ENCODE measurements at regions not wholly inside any gene's neighbourhood (a gene's known extent, or its start where the extent isn't known, plus 50 kb on each side); places are given as distances from the start of the nearest gene placed in this dataset.

DNA sequence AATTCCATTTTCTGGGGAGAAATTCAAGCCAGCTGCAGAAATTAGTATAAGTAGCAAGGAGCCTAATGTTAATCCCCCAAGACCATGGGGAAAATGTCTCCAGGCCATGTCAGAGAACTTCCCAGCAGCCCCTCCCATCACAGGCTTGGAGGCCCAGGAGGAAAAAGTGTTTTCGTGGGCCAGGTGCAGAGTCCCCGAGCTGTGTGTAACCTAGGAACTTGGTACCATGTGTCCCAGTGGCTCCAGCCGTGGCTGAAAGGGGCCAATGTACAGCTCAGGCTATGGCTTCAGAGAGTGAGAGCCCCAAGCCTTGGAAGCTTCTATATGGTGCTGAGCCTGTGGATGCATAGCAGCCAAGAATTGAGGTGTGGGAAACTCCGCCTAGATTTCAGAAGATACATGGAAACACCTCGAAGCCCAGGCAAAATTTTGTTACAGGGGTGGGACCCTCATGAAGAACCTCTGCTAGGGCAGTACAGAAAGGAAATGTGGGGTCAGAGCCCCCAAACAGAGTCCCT lies 286.3 kb downstream of the MATN1 start (continued):
- TF ChIP-seq, protein P1, sequence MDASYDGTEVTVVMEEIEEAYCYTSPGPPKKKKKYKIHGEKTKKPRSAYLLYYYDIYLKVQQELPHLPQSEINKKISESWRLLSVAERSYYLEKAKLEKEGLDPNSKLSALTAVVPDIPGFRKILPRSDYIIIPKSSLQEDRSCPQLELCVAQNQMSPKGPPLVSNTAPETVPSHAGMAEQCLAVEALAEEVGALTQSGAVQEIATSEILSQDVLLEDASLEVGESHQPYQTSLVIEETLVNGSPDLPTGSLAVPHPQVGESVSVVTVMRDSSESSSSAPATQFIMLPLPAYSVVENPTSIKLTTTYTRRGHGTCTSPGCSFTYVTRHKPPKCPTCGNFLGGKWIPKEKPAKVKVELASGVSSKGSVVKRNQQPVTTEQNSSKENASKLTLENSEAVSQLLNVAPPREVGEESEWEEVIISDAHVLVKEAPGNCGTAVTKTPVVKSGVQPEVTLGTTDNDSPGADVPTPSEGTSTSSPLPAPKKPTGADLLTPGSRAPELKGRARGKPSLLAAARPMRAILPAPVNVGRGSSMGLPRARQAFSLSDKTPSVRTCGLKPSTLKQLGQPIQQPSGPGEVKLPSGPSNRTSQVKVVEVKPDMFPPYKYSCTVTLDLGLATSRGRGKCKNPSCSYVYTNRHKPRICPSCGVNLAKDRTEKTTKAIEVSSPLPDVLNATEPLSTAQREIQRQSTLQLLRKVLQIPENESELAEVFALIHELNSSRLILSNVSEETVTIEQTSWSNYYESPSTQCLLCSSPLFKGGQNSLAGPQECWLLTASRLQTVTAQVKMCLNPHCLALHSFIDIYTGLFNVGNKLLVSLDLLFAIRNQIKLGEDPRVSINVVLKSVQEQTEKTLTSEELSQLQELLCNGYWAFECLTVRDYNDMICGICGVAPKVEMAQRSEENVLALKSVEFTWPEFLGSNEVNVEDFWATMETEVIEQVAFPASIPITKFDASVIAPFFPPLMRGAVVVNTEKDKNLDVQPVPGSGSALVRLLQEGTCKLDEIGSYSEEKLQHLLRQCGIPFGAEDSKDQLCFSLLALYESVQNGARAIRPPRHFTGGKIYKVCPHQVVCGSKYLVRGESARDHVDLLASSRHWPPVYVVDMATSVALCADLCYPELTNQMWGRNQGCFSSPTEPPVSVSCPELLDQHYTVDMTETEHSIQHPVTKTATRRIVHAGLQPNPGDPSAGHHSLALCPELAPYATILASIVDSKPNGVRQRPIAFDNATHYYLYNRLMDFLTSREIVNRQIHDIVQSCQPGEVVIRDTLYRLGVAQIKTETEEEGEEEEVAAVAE (CRISPR knock-in tag; IDR thresholded peaks at IDR 0.05; ENCODE audit: borderline replicate concordance), result no peak
- TF ChIP-seq, protein P2, sequence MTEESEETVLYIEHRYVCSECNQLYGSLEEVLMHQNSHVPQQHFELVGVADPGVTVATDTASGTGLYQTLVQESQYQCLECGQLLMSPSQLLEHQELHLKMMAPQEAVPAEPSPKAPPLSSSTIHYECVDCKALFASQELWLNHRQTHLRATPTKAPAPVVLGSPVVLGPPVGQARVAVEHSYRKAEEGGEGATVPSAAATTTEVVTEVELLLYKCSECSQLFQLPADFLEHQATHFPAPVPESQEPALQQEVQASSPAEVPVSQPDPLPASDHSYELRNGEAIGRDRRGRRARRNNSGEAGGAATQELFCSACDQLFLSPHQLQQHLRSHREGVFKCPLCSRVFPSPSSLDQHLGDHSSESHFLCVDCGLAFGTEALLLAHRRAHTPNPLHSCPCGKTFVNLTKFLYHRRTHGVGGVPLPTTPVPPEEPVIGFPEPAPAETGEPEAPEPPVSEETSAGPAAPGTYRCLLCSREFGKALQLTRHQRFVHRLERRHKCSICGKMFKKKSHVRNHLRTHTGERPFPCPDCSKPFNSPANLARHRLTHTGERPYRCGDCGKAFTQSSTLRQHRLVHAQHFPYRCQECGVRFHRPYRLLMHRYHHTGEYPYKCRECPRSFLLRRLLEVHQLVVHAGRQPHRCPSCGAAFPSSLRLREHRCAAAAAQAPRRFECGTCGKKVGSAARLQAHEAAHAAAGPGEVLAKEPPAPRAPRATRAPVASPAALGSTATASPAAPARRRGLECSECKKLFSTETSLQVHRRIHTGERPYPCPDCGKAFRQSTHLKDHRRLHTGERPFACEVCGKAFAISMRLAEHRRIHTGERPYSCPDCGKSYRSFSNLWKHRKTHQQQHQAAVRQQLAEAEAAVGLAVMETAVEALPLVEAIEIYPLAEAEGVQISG (CRISPR knock-in tag; IDR thresholded peaks at IDR 0.05), result no peak
- TF ChIP-seq ZNF761 (CRISPR knock-in tag; conservative IDR thresholded peaks at IDR 0.05) (no peak), SIX1 (CRISPR knock-in tag; IDR thresholded peaks at IDR 0.05; ENCODE audit: borderline replicate concordance) (no peak)

DNA sequence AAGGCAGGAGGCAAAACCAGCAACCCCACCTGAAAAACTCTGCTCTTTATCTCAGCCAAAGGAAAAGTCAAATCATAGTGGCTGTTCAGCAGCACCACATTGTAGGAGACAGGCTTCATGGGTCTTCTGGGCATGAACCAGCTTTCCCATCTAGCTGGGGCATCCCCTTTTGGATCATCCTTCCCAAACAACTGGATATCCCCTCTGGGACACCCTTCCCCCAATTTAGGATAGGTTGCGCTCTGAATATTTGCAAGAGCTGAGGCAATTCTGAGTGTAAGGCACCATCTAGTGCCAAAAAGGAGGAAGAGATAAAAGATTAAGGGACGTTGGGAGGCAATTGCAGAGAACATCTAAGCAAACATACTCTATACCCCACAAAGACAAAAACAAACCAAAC lies 295.8 kb downstream of the MATN1 start:
- WGBS (ENCODE audit: low lambda C conversion rate), result 24% methylated on average over 2 of the region's 2 CpGs
- in situ Hi-C loops (cut with HindIII; ENCODE audit: extremely low pct_ligation_motif_present, low pct_unique_long_range_greater_than_20kb), result no loop called here
- no peaks in the 10 kb centered on the region for H4K20me1 ChIP-seq (ENCODE audit: insufficient read depth, low read length)
- H3K36me3 ChIP-seq (replicated peaks in 1 of 2; ENCODE audit: control insufficient read depth in 1 of 2, insufficient read depth in 2 of 2, low read length in 2 of 2), result no peaks in the 10 kb centered on the region
- BruUV-seq (replicated peaks), result no TSS peak
- ChIA-PET POLR2A (no interaction called here), CTCF (ENCODE audit: low intra/inter-chr PET ratio, low total read pairs) (no interaction called here)
- no peak for FAIRE-seq
- H3K27ac ChIP-seq (ENCODE audit: extremely low read length, insufficient read depth, low read length), result no peak overlapping the region
- H3K9me3 ChIP-seq (ENCODE audit: low read length), result no peaks in the 10 kb centered on the region
- H3K79me2 ChIP-seq (ENCODE audit: insufficient read depth, low read length), result no peaks in the 10 kb centered on the region
- DNase-seq (ENCODE audit: low spot score), result no peak
- H3K4me3 ChIP-seq (replicated peaks in 1 of 3; ENCODE audit: insufficient read depth in 1 of 3, low read depth in 2 of 3, low read length in 3 of 3), result no peak overlapping the region
- H3K27me3 ChIP-seq (ENCODE audit: control insufficient read depth in 1 of 2, insufficient read depth in 2 of 2, low read length in 2 of 2), result no peaks in the 10 kb centered on the region; a peak in 1 of 5 replicates
- no peak overlapping the region for H3K4me2 ChIP-seq (ENCODE audit: low read depth, low read length)
- no peak overlapping the region for H2AFZ ChIP-seq (ENCODE audit: low read length)
- no peak overlapping the region for H3K9ac ChIP-seq (ENCODE audit: insufficient read depth, low read depth, low read length)
- intact Hi-C loops (cut with micrococcal nuclease; ENCODE audit: unreplicated experiment), result no loop called here
- no peaks in the 10 kb centered on the region for H3K4me1 ChIP-seq (ENCODE audit: insufficient read depth, low read length)
- ATAC-seq, result no peak
- TF ChIP-seq, protein P3, sequence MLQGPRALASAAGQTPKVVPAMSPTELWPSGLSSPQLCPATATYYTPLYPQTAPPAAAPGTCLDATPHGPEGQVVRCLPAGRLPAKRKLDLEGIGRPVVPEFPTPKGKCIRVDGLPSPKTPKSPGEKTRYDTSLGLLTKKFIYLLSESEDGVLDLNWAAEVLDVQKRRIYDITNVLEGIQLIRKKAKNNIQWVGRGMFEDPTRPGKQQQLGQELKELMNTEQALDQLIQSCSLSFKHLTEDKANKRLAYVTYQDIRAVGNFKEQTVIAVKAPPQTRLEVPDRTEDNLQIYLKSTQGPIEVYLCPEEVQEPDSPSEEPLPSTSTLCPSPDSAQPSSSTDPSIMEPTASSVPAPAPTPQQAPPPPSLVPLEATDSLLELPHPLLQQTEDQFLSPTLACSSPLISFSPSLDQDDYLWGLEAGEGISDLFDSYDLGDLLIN (CRISPR knock-in tag; IDR thresholded peaks at IDR 0.05; ENCODE audit: borderline replicate concordance), result no peak
- TF ChIP-seq ONECUT2 (CRISPR knock-in tag; IDR thresholded peaks at IDR 0.05) (no peak), ZNF772 (CRISPR knock-in tag; IDR thresholded peaks at IDR 0.05) (no peak), REL (CRISPR knock-in tag; conservative IDR thresholded peaks at IDR 0.05) (no peak), PHF20 (CRISPR knock-in tag; IDR thresholded peaks at IDR 0.05) (no peak)
